ENCODE measurements at regions not wholly inside any gene's neighbourhood (a gene's known extent, or its start where the extent isn't known, plus 50 kb on each side); places are given as distances from the start of the nearest gene placed in this dataset.

GRCh38 chr12:127750076-127750840 is 516.7 kb upstream of the TMEM132C start:
- no peak for DNase-seq (ENCODE audit: low spot score)

- no peak for DNase-seq (ENCODE audit: low spot score)
Observed at GRCh38 chr12:127752802-127753201, 514.2 kb upstream of the TMEM132C start.

GRCh38 chr12:127760357-127760756 is 506.6 kb upstream of the TMEM132C start:
- no peak for DNase-seq (ENCODE audit: low spot score)

- DNase-seq (ENCODE audit: low spot score) = no peak
Observed at GRCh38 chr12:127760996-127761395, 506.0 kb upstream of the TMEM132C start.

- no peak for DNase-seq (ENCODE audit: low spot score)
Observed at GRCh38 chr12:127761880-127762279, 505.1 kb upstream of the TMEM132C start.

- DNase-seq (ENCODE audit: low spot score) = no peak
Observed at GRCh38 chr12:127767656-127768055, 499.3 kb upstream of the TMEM132C start.

GRCh38 chr12:127770118-127770517 is 496.9 kb upstream of the TMEM132C start:
- no peak for DNase-seq (ENCODE audit: low spot score)

GRCh38 chr12:127771546-127771945 is 495.4 kb upstream of the TMEM132C start:
- no peak for DNase-seq (ENCODE audit: low spot score)

GRCh38 chr12:127773520-127773919 is 493.4 kb upstream of the TMEM132C start:
- no peak for DNase-seq (ENCODE audit: low spot score)

GRCh38 chr12:127774828-127775227 is 492.1 kb upstream of the TMEM132C start:
- no peak for DNase-seq (ENCODE audit: low spot score)

GRCh38 chr12:127779301-127780045 is 487.5 kb upstream of the TMEM132C start:
- DNase-seq (ENCODE audit: low spot score) = no peak

GRCh38 chr12:127780881-127781280 is 486.1 kb upstream of the TMEM132C start:
- DNase-seq (ENCODE audit: low spot score) = no peak

GRCh38 chr12:127781336-127781735 is 485.6 kb upstream of the TMEM132C start:
- DNase-seq (ENCODE audit: low spot score) = no peak

GRCh38 chr12:127785540-127785939 is 481.4 kb upstream of the TMEM132C start:
- no peak for DNase-seq (ENCODE audit: low spot score)

GRCh38 chr12:127785986-127786590 is 480.9 kb upstream of the TMEM132C start:
- DNase-seq (ENCODE audit: low spot score) = no peak

GRCh38 chr12:127787544-127787943 is 479.4 kb upstream of the TMEM132C start:
- no peak for DNase-seq (ENCODE audit: low spot score)

- DNase-seq (ENCODE audit: low spot score) = no peak
Observed at GRCh38 chr12:127790376-127790775, 476.6 kb upstream of the TMEM132C start.

GRCh38 chr12:127791217-127791616 is 475.8 kb upstream of the TMEM132C start:
- DNase-seq (ENCODE audit: low spot score) = no peak

- DNase-seq (ENCODE audit: low spot score) = no peak
Observed at GRCh38 chr12:127797918-127798317, 469.1 kb upstream of the TMEM132C start.

GRCh38 chr12:127802271-127802670 is 464.7 kb upstream of the TMEM132C start:
- DNase-seq (ENCODE audit: low spot score) = no peak

- no peak for DNase-seq (ENCODE audit: low spot score)
Observed at GRCh38 chr12:127803545-127803944, 463.4 kb upstream of the TMEM132C start.

GRCh38 chr12:127809275-127809674 is 457.7 kb upstream of the TMEM132C start:
- no peak for DNase-seq (ENCODE audit: low spot score)

- DNase-seq (ENCODE audit: low spot score) = no peak
Observed at GRCh38 chr12:127810041-127810440, 456.9 kb upstream of the TMEM132C start.

Measured in hematopoietic multipotent progenitor cell treated with erythropoietin and hydrocortisone succinate and interleukin-3 and kit ligand, for 17 days (in vitro differentiated cells).